Loucy (cell line): ENCODE measurements at regions not wholly inside any gene's neighbourhood (a gene's known extent, or its start where the extent isn't known, plus 50 kb on each side); places are given as distances from the start of the nearest gene placed in this dataset.

ENCODE experiments used
- H2AFZ ChIP-seq: fragments of 200-600 bp; sonication (generic); 2 replicates; pipeline ENCODE4 v1.6.0; 2016; ENCODE audit warnings: antibody characterized with exemption, mild to moderate bottlenecking, low read length, moderate library complexity
- H3F3A ChIP-seq: fragments of 200-600 bp; 2 replicates; pipeline ENCODE4 v1.6.0; 2016; ENCODE audit warnings: antibody characterized with exemption, low read depth, mild to moderate bottlenecking
- H3K27me3 ChIP-seq: fragments of 200-600 bp; sonication (generic); 2 replicates; pipeline ENCODE4 v1.6.1; 2014; ENCODE audit warnings: low read length, mild to moderate bottlenecking; ENCODE audit not compliant: insufficient read depth, poor library complexity, severe bottlenecking
- H3K36me3 ChIP-seq: fragments of 200-600 bp; sonication (generic); 2 replicates; pipeline ENCODE4 v1.6.1; 2016; ENCODE audit warnings: low read length; ENCODE audit not compliant: insufficient read depth
- H3K4me1 ChIP-seq: fragments of 200-600 bp; sonication (generic); 2 replicates; pipeline ENCODE4 v1.5.1; 2014; ENCODE audit warnings: low read length, mild to moderate bottlenecking; ENCODE audit not compliant: insufficient read depth, poor library complexity, severe bottlenecking
- H3K4me2 ChIP-seq: fragments of 200-600 bp; sonication (generic); 2 replicates; pipeline ENCODE4 v1.6.0; 2014; ENCODE audit warnings: antibody characterized with exemption, low read length, low read depth, mild to moderate bottlenecking; ENCODE audit not compliant: poor library complexity, severe bottlenecking
- H3K4me3 ChIP-seq: fragments of 200-600 bp; sonication (generic); 2 replicates; pipeline ENCODE4 v1.5.1; 2014; ENCODE audit warnings: low read length, mild to moderate bottlenecking, mixed read lengths; ENCODE audit not compliant: poor library complexity, severe bottlenecking
- H3K79me2 ChIP-seq: fragments of 200-600 bp; sonication (generic); 2 replicates; pipeline ENCODE4 v1.6.1; 2014; ENCODE audit warnings: low read length; ENCODE audit not compliant: insufficient read depth
- H3K9ac ChIP-seq: fragments of 200-600 bp; sonication (generic); 2 replicates; pipeline ENCODE4 v1.6.0; 2014; ENCODE audit warnings: mild to moderate bottlenecking, low read depth, low read length, moderate library complexity; ENCODE audit not compliant: poor library complexity, severe bottlenecking
- H3K9me2 ChIP-seq: fragments of 200-600 bp; sonication (generic); replicated peaks from 2 replicates; pipeline ENCODE4 v1.6.1; 2016; ENCODE audit warnings: low read depth, low read length, mixed read lengths
- H3K9me3 ChIP-seq: fragments of 200-600 bp; sonication (generic); 2 replicates; pipeline ENCODE4 v1.6.1; 2014; ENCODE audit warnings: mild to moderate bottlenecking, antibody characterized with exemption, low read length, low read depth; ENCODE audit not compliant: insufficient read depth
- H4K20me1 ChIP-seq: fragments of 200-600 bp; sonication (generic); 2 replicates; pipeline ENCODE4 v1.6.0; 2014; ENCODE audit warnings: antibody characterized with exemption, low read length, mild to moderate bottlenecking; ENCODE audit not compliant: insufficient read depth, poor library complexity, severe bottlenecking
- CTCF ChIP-seq: fragments of 200-600 bp; sonication (generic); conservative IDR thresholded peaks from 2 replicates; pipeline ENCODE4 v1.5.1; 2014; ENCODE audit warnings: mild to moderate bottlenecking, antibody characterized with exemption, low read length
- EZH2phosphoT487 ChIP-seq: fragments of 200-600 bp; IDR thresholded peaks from 2 replicates; pipeline ENCODE4 v1.6.1; 2018; ENCODE audit warnings: antibody characterized with exemption, mild to moderate bottlenecking, moderate library complexity, borderline replicate concordance

GRCh38 chr10:88127269-88127668 is 263.8 kb downstream of the PTEN start:
- no peak overlapping the region for H2AFZ ChIP-seq
- TF ChIP-seq CTCF (no peak), EZH2phosphoT487 (no peak)

GRCh38 chr10:88127766-88128165 is 264.3 kb downstream of the PTEN start:
- TF ChIP-seq EZH2phosphoT487 (no peak), CTCF (no peak)
- Histone ChIP-seq H4K20me1 (peaks cover 72% of the 10 kb centered on the region), H3K4me1 (peaks cover 18% of the 10 kb centered on the region), H3K9me3 (no peaks in the 10 kb centered on the region), H3K27me3 (no peaks in the 10 kb centered on the region), H3F3A (no peaks in the 10 kb centered on the region), H3K79me2 (peaks cover 98% of the 10 kb centered on the region), H3K9ac (no peak overlapping the region), H3K4me3 (no peak overlapping the region), H3K4me2 (peak overlapping the region; percentile 21), H3K36me3 (peaks cover 45% of the 10 kb centered on the region; the same call in 1 of the 2 replicates), H2AFZ (no peak overlapping the region), H3K9me2 (no peaks in the 10 kb centered on the region)

More at GRCh38 chr10:88127269-88127668, 263.8 kb downstream of the PTEN start:
- Histone ChIP-seq H3K9ac (no peak overlapping the region), H3K9me3 (no peaks in the 10 kb centered on the region), H3F3A (no peaks in the 10 kb centered on the region), H3K4me3 (no peak overlapping the region), H3K36me3 (peaks cover 44% of the 10 kb centered on the region; the same call in 1 of the 2 replicates), H3K4me2 (peak overlapping the region; percentile 21), H4K20me1 (peaks cover 67% of the 10 kb centered on the region), H3K27me3 (no peaks in the 10 kb centered on the region), H3K4me1 (peaks cover 18% of the 10 kb centered on the region), H3K79me2 (peaks cover 98% of the 10 kb centered on the region), H3K9me2 (no peaks in the 10 kb centered on the region)

DNA sequence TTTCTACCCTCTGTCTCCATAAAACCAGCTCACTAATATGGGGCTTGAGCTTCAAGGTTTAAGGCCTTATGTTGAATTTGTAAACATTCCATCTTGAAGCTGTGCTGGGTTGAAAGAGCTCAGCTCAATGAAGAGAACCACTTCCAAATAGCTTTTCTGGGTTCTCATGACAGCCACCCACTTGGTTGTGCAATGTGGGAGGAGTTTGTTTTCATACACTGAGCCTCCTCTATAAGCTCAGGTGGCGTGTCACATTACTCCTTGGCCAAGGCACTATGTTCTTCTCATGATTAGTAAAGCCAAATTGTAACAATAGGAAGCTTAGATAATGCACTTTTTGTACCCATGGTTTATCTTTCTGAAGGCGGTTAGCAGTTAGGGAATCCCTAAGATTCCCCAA is 265.6 kb downstream of the PTEN start:
- TF ChIP-seq EZH2phosphoT487, result no peak
- TF ChIP-seq CTCF, result no peak
- peaks cover 97% of the 10 kb centered on the region for H3K79me2 ChIP-seq
- H3F3A ChIP-seq, result no peaks in the 10 kb centered on the region
- no peaks in the 10 kb centered on the region for H3K9me3 ChIP-seq
- no peaks in the 10 kb centered on the region for H3K27me3 ChIP-seq
- H3K9ac ChIP-seq, result no peak overlapping the region
- H3K4me2 ChIP-seq, result no peak overlapping the region
- no peak overlapping the region for H2AFZ ChIP-seq
- no peak overlapping the region for H3K4me3 ChIP-seq
- no peaks in the 10 kb centered on the region for H3K9me2 ChIP-seq
- peaks cover 42% of the 10 kb centered on the region; the same call in 1 of the 2 replicates for H3K36me3 ChIP-seq
- H4K20me1 ChIP-seq, result peaks cover 66% of the 10 kb centered on the region
- peaks cover 18% of the 10 kb centered on the region for H3K4me1 ChIP-seq
